ENCODE measurements at regions not wholly inside any gene's neighbourhood (a gene's known extent, or its start where the extent isn't known, plus 50 kb on each side); places are given as distances from the start of the nearest gene placed in this dataset.

- TF ChIP-seq ATF3 (IDR thresholded peaks at IDR 0.05; ENCODE audit: insufficient read depth, low read depth, low read length) (no peak), RAD21 (IDR thresholded peaks at IDR 0.05 in 1 of 2, conservative IDR thresholded peaks at IDR 0.05 in 1 of 2; ENCODE audit: low read depth in 2 of 2, low read length in 2 of 2) (no peak), POLR2AphosphoS5 (IDR thresholded peaks at IDR 0.05; ENCODE audit: low read depth, low read length) (no peak), SUZ12 (IDR thresholded peaks at IDR 0.05; ENCODE audit: low read length) (no peak), BACH1 (IDR thresholded peaks at IDR 0.05; ENCODE audit: low read length) (no peak), BRCA1 (IDR thresholded peaks at IDR 0.05; ENCODE audit: low read depth, low read length) (no peak), KDM4A (IDR thresholded peaks at IDR 0.05; ENCODE audit: low read depth, low read length, severe bottlenecking) (no peak), CEBPB (IDR thresholded peaks at IDR 0.05; ENCODE audit: low read depth, low read length) (no peak)
Measured at GRCh38 chr3:38968403-38968802, 83.3 kb downstream of the SCN11A start (continued).

All from H1 (cell line).